ENCODE measurements at regions not wholly inside any gene's neighbourhood (a gene's known extent, or its start where the extent isn't known, plus 50 kb on each side); places are given as distances from the start of the nearest gene placed in this dataset.

DNA sequence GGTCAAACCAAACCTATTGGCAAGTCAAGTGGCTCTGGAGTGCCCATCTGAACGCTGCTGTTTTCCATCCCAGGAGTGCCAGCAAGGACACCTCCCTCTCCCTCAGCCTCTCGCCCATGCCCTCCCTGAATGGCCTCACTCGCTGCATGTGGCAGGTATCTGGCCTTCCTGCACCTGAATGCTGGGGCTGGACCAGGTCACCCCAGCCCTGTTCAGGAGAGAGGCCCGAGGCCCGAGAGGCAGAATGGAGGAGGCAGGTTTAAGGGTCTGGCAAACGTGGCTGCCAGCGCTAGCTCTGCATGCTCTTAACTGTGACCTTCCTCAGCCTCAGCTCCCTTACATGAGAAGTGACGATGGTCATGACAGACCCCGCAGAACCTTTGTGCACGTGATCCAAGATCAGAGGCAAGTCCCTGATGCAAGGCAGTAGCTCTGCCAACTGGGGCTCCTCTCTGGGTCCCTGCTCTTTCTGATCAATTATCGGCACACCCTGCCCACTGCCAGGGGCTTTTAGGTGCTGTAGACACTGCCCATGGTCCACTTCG, 295.7 kb upstream of the ZMIZ1 start:
- DNase-seq (ENCODE audit: low read depth): no peak

DNA sequence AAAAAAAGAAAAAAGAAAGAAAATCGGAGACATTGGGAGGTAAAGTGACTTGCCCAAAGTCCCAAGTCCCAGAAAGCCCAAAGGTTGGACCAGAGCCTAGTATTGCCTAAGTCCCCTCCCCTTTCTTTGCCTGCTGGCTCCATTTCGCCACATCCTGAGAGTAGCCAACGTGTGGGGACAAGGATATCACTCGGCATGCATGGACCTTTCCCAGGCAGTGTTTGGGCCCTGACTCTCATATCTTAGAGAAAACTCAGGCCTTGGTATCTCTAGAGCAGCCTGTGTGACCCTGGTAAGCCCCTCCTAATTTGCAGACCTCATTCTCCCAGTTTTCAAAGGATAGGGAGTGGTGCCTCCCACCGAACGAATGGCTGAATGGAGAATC, 294.2 kb upstream of the ZMIZ1 start:
- DNase-seq (ENCODE audit: low read depth): no peak

DNA sequence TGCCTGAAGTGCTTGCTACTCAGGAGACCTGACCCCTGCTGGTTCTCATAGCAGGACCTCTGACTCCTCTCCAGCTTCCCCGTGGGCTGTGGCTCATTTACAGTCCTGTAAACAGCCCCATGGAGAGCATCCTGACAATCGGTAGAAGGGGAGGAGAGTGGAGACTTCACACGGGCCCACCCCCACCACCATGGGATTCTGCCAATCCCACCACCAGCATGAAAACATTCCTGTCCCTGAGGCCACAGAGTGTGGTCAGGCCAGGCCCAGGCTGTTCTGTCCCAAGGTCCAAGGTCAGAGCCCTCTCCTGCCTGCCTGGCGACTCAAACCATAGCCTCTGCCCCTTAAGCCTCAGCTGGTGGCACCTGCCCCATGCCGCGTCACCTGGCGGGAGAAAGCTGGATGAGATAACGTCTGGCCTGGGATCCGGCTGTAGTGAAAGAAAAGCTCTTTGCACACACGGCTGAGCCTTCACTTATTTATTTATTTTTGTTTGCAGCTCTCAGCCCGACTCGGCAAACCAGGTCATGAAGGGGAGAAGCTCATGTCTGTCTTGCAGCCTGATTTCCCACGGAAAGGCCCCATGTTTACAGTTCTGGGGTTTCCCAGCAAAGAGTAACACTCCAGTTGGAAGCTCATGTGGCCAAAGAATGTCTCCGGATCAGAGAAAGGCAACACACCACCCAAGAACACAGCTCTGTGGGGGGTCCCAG, 293.6 kb upstream of the ZMIZ1 start:
- peak; percentile 67 for DNase-seq (ENCODE audit: low read depth)

DNA sequence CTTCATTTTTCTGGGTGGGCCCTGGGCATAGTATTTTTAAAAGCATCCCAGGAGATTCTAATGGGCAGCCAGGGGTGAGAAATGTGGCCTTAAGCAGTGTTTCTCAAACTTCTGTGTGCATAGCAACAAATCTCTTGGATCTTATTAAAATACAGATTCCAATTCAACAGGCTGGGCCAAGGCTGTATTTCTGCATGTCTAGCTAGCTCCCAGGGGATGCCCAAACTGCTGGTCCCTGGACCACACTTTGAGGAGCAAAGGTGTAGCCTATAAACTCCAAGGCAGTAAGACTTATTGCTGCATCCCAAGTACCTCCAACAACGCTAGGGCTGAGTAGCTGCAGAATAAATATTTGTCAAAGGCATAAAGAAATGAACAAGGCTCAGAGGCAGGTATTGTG, 292.9 kb upstream of the ZMIZ1 start:
- no peak for DNase-seq (ENCODE audit: low read depth)

DNA sequence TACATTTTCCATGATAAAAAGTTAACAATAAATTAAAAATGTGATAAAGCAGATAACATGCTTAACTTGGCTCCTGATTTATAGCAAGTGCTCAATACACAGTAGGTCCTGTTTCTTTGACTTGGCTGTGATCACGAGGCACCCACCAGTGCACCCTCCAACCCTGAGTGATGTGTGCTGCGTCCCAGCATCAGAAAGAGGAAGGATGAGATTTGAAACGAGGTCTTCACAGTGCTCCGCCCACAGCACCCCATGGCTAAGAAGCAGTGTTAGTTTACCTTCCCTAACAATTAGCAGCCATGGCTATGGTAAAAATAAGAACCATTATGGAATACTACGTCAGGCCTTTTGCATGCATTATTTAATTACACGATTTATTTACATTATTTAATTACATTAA, 292.0 kb upstream of the ZMIZ1 start:
- no peak for DNase-seq (ENCODE audit: low read depth)

DNA sequence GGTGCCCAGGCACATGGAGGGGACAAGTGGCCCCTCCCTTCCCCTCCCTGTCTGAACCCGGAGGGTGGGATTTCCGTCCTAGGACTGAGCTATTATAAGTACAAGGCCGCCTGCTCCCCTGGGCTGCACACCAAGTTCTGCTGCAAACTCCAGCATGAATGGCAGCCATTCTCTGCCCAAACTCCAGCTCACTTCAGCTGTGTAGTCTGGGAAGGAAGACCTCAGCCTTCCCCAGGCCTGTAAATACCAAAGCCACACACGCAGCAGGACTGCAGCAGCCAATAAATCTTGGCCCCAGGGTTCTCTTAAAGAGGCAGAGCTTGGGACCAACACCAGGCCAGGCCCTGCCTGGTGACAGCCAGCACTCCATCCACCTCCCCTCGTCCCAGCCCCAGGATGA, 291.3 kb upstream of the ZMIZ1 start:
- no peak for DNase-seq (ENCODE audit: low read depth)

DNA sequence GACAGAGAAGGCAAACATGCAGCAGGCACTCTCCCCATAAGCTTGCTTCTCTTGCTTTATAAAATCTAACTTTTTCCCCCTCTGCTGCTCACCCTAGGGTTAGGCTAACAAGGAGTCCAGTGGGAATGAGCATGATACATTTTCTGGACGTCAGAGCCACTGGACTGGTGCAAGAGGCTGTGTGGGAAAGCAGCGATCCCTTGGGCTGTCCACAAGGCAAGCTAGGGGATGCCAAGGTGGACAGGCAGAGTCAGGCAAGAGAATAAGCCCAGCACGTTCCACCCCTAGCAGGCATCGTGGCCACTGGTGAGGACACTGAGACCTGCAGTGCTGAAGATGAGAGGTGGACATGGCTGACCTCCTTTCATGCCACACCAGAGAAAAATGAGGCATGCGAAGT, 290.9 kb upstream of the ZMIZ1 start:
- no peak for DNase-seq (ENCODE audit: low read depth)

DNA sequence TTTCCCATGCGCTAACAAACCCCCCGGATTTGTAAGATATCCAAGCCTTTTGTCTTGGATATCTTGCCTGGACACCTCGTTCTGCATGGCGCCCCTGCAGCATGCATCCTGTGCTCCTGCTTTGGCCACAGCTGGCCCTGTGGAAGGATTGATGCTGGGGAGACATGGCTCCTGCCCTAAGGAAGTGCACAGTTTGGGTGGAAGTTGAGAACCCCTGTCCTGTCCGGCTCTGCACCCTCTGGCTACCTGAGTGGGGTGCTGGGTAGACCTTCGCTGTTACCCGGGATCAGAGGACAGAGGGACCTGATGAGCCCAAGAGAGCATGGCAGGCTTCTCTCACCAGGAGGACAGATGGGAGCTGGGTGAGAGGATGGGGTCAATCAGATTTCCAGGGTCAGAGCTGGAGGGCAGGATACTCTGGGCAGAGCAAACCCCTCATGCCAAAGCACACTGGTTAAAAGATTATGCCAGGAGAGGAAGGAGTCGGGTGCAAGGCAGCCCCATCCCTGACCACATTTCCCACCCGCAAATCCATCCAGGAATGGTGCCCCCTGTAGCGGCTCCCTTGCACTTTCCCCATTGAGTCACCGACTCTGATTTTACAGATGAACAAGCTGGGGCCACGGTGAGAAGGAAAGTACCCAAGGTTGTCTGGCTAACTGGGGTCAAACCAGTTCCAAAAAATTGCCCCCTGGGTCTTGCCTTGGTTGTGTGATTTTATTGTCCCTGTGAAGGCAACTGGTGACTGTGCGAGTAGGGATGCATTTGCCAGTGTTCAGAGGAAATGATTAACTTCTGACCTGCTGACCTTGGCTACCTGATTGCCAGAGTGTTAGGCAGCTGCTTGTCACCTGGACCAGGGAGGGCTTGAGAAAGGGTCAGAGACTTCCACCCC, 290.1 kb upstream of the ZMIZ1 start:
- DNase-seq (ENCODE audit: low read depth): no peak

DNA sequence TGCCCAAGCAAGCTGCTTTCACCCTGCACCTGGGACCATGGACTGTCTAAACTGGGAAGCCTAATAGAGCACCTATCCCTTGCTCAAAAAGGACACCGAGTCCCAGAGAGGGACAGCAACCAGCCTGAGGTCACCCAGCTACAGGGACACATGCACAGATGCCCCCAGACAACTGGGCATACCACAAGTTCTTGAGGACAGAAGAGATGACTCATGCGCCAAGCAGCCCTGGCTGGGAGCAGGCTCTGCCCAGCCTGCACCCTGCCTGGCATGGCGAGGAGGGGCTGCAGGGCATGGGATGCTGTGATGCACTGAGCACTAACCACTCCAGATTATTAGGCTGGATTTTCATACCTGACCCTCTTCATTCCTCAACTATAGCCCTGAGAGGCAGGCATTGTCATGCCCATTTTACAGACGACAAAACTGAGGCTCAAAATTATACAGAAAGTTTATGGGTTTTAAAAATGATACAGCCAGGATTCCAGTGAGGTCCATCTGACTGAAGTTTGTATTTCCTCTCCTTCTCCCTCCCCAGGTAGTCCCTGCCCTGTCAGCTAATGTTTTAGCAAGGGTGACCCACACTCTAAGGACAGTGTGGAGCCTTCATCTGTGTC, 289.3 kb upstream of the ZMIZ1 start:
- no peak for DNase-seq (ENCODE audit: low read depth)

DNA sequence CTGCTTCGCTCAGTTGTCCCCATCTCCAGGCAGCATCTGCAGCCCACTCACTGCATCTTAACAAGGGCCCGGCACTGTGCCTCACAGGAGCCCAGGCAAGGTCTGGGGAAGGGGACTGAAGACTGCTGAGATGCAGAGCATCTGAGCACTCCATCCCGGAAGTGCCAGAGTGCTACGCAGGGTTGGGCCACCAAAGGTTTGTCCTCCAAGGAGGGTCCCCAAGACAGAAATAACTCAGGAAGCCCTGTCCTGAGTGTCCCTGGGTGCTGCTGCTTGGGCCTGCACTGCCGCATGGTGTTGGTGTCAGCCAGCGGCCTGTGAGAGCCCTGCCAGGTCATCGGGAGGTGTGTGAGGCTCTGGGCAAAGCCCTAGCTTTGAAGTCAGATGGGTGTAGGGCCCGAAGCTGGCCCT, 288.2 kb upstream of the ZMIZ1 start:
- DNase-seq (ENCODE audit: low read depth): no peak

DNA sequence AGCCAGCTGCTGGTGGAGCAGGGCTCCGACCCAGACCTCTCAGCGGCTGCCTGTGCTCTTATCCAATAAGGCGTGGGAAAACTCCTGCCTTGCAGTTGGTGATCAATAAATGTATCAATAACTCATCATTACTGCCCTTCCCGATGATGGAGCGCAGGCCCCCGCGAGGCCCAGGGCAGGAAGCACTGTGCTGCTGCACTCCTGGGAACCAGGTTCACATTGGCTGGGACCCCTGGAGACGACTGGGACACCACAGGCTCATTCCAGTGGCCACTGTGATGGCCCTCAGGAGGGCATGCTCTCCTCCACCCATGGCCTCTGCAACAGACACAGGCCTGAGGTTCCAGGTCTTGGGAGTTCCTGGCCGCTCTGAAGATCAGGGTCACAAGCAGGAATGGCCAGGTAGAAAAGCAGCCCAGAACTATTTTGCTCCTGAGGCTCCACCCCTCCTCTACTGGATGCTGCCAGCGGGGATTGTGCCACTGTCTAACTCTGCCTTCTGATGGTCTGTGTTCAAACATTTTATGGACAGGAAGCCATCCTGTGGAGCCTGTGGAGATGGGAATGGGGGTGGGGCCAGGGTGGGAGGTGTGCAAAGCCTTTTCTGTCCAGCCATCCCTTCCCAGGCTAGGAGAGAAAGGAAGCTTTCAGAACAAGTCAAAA, 287.4 kb upstream of the ZMIZ1 start:
- no peak for DNase-seq (ENCODE audit: low read depth)

DNA sequence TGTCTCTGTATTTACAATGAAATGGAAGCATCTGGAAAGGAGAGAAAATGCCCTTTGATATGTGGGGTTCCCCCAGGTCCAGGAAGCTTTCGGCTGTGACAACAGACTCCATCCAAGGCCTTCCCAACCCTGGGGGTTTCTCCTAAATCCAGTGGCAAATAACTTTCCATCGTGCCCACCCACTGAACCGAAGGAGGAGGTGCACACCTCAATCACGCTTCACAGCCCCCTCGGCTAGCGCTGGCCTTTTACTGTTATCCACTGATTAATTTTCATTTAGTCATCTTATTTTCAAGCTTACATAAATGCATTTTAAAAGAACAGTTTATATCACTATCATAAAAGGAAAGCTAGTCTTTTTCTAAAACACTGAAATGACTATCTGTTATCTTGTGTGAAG, 286.8 kb upstream of the ZMIZ1 start:
- no peak for DNase-seq (ENCODE audit: low read depth)

DNA sequence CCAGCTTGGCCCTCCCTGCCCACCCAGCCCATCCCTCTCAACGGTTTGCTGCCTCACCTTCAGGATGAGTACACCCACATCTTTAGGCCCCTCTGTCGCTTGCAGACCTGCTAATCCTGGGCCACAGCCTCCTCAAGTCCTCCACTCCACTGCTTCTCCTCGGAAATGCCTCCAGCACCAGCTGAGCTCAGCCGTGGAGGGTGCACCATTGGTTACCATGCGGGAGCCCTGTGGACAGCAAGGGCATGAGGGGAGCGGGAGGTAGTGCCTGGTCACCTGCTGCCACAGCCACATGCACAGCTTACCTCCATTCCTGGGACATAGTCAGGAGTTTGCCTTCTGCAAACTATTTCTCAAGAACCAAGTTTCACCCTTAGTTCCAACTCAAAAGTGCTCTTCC, 286.3 kb upstream of the ZMIZ1 start:
- DNase-seq (ENCODE audit: low read depth): no peak

DNA sequence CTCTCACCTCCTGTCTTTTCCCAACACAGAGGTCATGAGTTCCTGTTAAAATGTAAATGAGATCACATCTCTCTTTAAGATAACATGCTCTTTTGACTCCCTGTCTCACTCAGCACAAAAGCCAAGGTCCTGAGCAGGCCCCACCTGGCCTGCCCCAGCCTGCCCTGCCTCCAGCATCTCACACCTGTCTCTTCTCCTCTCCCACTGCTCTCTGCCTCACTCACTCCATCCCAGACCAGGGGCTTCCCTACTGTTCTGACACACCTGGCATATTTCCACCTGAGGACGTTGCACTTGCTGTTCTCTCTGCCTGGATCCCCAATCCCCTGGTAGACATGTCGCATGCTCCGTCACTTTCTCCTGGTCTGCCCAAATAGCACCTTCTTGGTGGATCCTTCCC, 285.0 kb upstream of the ZMIZ1 start:
- no peak for DNase-seq (ENCODE audit: low read depth)

DNA sequence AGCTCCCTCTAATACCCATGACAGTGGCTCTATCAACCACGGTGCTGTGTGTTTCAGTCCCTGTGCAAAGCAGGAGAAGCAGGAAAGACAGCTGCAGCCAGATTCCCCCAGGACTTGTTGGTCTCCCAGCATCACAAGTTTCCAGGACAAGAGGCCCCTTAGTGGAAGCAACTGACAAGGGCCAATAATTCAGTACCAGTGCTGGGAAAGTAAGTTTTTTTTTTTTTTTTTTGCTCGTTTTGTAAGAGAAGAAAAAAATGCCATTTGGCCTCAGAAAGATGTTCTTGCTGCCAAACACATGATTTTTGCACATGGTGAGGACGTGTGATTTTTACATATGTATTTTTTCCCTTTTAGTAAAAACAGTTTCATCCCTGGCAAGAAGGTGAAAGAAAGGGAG, 284.2 kb upstream of the ZMIZ1 start:
- DNase-seq (ENCODE audit: low read depth): no peak

DNA sequence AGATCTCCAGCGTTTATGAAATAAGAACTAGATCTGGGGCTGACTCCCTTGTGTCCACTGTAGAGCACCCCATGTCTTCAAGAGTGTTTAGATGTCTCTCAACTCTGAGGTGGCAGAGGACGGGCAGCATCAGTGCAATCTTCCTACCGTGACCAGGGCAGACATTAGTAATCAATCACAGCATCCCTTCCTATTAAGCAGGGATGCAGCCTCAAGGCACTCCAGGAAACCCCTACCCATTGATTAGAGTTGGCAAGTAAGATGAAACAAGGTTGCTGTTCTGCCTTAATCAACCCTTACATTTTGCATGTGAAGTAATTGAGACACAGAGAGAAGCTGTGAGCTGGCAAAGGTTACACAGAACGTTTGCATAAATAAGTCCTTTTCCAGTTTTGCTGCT, 283.7 kb upstream of the ZMIZ1 start:
- no peak for DNase-seq (ENCODE audit: low read depth)

DNA sequence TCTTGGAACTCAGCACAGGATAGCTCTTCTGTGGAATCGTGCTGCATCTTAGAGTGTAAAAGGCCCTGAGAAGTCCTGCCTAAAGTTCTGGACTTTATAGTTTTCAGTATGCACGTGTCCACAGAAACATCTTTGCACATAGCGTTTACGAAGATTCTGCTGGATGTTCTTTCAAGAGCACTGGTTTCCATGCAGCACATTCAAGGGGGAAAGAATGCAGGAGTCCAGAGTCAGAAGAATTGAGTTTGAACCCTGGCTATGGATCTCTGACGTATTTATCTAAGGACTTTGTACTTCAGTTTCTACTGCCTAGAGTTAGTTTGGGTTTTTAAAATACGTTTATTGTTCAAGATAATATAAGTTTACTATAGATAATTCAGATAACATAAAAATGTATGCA, 282.8 kb upstream of the ZMIZ1 start:
- DNase-seq (ENCODE audit: low read depth): no peak

DNA sequence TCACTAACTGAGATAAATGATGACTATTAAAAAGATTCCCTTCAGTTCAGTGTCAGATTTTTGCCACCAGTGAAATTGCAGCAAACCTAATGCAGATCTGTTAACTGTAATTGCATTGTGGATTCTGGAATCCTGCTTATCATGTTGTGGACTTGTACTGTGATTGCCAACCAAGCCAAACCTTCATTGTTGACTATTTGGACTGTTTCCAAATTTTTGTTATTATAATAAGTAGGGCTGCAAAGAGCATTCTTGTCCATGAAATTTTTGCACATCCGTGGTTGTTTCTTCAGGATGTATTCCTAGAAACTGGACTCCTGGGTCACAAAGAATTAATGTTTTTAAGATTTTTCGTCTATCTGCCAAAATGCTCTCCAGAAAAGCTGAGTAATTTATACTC, 281.6 kb upstream of the ZMIZ1 start:
- no peak for DNase-seq (ENCODE audit: low read depth)

DNA sequence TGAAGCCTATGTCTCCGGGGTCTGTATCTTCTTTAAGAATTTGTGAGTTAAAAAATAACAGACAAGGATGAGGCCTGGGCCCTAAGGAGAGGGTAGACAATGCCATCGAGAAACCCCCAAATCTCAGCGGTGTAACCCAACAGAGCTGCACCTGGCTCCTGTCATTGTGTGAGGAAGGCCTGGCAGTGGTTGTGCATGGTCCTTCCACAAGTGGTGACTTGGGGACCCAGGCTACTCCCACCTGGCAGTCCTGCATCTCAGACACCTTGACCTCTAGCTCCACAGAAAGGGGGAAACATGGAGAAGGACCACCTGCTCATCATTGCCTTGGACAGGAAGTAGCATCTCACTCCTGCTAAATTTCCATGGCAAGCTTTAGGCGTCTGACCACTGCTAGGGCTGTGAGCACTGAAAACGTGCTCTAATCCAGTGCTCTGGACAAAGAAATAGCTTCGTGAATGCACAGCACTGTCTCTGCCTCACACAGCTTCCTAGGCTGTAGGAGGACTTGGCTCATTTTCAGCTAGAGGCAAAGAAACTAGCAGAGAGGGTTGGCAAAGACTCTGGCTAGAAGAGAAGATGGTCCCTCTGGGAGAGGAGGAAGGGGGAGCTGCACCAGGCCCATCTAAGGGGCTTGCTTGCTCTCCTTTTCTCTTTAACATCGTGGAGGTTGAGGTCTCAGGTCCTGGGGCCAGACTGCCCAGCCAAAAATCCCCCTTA, 273.9 kb upstream of the ZMIZ1 start:
- no peak for DNase-seq (ENCODE audit: low read depth)

DNA sequence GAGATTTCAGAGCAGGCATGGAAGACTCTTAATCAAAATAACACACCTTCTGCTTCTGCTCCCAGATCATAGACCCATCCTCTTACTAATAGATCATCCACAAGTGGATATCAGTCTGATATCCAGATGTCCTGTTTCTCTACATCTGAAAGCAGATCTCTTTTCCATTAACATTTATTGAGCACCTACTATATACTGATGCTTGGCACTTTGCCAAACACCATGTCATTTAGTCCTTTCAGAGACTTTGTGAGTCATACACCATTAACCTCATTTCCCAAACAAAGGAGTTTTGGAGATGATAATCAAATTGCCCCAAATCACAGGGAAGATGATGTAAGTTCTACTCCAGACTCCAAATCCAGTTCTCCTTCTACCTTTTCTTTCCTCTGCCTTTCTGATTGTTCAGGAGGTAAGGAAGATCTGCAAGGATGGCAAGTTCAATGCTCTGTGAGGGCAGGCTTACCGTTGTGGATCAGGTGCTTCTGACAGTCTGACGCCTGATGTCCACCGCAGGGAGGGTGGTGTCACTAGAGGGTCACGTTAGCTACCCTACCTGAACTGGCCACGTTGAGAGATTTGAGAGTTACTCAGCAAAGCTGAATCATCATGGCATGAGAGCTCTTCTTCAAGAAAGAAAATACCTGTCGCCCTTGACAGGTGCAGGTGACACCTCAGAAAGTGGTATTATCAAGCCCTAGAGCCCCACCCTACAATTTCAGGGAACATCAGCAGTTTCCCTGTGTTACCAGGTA, 269.6 kb upstream of the ZMIZ1 start:
- no peak for DNase-seq (ENCODE audit: low read depth)

DNA sequence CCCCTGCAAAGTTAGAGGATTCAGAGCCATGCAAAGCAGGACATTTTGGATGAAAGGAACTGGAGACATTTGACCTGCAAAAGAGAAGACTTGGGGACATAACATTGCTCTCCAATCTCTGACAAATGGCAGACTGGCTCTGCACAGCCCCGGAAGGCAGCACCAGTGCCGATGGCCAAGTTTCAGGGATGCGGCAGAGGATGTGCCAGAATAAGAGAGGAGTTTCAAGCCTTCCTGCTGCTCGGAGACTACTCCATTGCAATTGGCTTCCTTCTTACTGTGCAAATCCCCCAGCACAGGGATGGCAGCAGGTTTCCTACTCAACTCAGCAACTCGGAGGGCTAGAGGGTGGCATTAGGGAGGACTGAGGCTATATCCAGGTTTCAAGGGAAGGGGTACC, 268.8 kb upstream of the ZMIZ1 start:
- DNase-seq (ENCODE audit: low read depth): no peak

All from iris pigment epithelial cell (primary cell).